Liver (tissue), 8 donors: ENCODE measurements at regions not wholly inside any gene's neighbourhood (a gene's known extent, or its start where the extent isn't known, plus 50 kb on each side); places are given as distances from the start of the nearest gene placed in this dataset.
"Not testable (repeated sequence)": the region's sequence is repeated elsewhere in the genome, so short reads cannot be mapped to it uniquely, and the experiment has no call there.

Source experiments
- DNase-seq: peaks from one replicate; pipeline ENCODE4 v3.0.0-alpha.2; 2017; ENCODE audit warnings: low spot score
- H3K27ac ChIP-seq, 2 donors: one replicate each; pipeline ENCODE4 v1.7.0; 2013; ENCODE audit warnings: inconsistent platforms in 2 of 2, low read length in 2 of 2, control low read depth in 1 of 2, low read depth in 1 of 2, mild to moderate bottlenecking in 1 of 2
- H3K27me3 ChIP-seq, 4 donors: one replicate each; pipeline versions ENCODE4 v1.6.1 to v1.7.0; 2013; ENCODE audit warnings: low read length in 3 of 4, inconsistent platforms in 1 of 4, mild to moderate bottlenecking in 1 of 4, moderate library complexity in 1 of 4; ENCODE audit not compliant: control insufficient read depth in 4 of 4, insufficient read depth in 4 of 4
- H3K36me3 ChIP-seq, 4 donors: one replicate each; pipeline versions ENCODE4 v1.6.1 to v1.7.0; 2013; ENCODE audit warnings: low read length in 3 of 4, mild to moderate bottlenecking in 3 of 4, low read depth in 1 of 4, moderate library complexity in 1 of 4; ENCODE audit not compliant: control insufficient read depth in 4 of 4, insufficient read depth in 3 of 4
- H3K4me1 ChIP-seq, 4 donors: one replicate each; pipeline versions ENCODE4 v1.6.1 to v1.7.0; 2013; ENCODE audit warnings: low read length in 3 of 4, mild to moderate bottlenecking in 3 of 4, moderate library complexity in 1 of 4; ENCODE audit not compliant: control insufficient read depth in 4 of 4, insufficient read depth in 4 of 4
- H3K4me3 ChIP-seq, 3 donors: one replicate each; pipeline versions ENCODE4 v1.6.1 to v1.7.0; 2013; ENCODE audit warnings: low read length in 3 of 3, control low read depth in 1 of 3, low read depth in 1 of 3, mild to moderate bottlenecking in 1 of 3
- H3K9ac ChIP-seq, 2 donors: one replicate each; pipeline ENCODE4 v1.7.0; 2013; ENCODE audit warnings: low read length in 2 of 2, mild to moderate bottlenecking in 2 of 2, moderate library complexity in 2 of 2, control low read depth in 1 of 2, low read depth in 1 of 2
- H3K9me3 ChIP-seq, 4 donors: one replicate each; pipeline versions ENCODE4 v1.6.1 to v1.7.0; 2013; ENCODE audit warnings: low read length in 3 of 4; ENCODE audit not compliant: control insufficient read depth in 4 of 4
- EGR1 ChIP-seq, 2 donors: IDR thresholded peaks; 2 replicates each; pipeline ENCODE4 v1.6.1; 2016 to 2018; ENCODE audit warnings: antibody characterized with exemption in 2 of 2, low read depth in 2 of 2
- GABPA ChIP-seq, 2 donors: IDR thresholded peaks in 1 of 2; conservative IDR thresholded peaks in 1 of 2; 2 replicates each; pipeline ENCODE4 v1.6.1; 2016; ENCODE audit warnings: antibody characterized with exemption in 2 of 2, mild to moderate bottlenecking in 1 of 2, moderate library complexity in 1 of 2
- HNF4G ChIP-seq: IDR thresholded peaks from 2 replicates; pipeline ENCODE4 v1.6.1; 2016; ENCODE audit warnings: antibody characterized with exemption
- JUND ChIP-seq, 2 donors: IDR thresholded peaks; 2 replicates each; pipeline ENCODE4 v1.6.1; 2016; ENCODE audit warnings: antibody characterized with exemption in 2 of 2
- NR2F2 ChIP-seq: IDR thresholded peaks from 2 replicates; pipeline ENCODE4 v1.6.1; 2016; ENCODE audit warnings: antibody characterized with exemption
- YY1 ChIP-seq: IDR thresholded peaks from 2 replicates; pipeline ENCODE4 v1.6.1; 2016; ENCODE audit warnings: antibody characterized with exemption, mild to moderate bottlenecking
- WGBS: extraction: QIAGEN DNeasy Blood & Tissue Kit; methylation state at CpG from one replicate; pipeline ENCODE4 v1.1.7; 2013; 5-methylcytosine and 5-hydroxymethylcytosine counted together
- TF ChIP-seq, protein P1 (sequence below): IDR thresholded peaks from 2 replicates; pipeline ENCODE4 v1.6.1; 2016; ENCODE audit warnings: antibody characterized with exemption
- TF ChIP-seq, protein P2 (sequence below): IDR thresholded peaks from 2 replicates; pipeline ENCODE4 v1.6.1; 2016; ENCODE audit warnings: antibody characterized with exemption, mild to moderate bottlenecking
- TF ChIP-seq, protein P3 (sequence below): IDR thresholded peaks from 2 replicates; pipeline ENCODE4 v1.6.1; 2016; ENCODE audit warnings: antibody characterized with exemption
- TF ChIP-seq, protein P4 (sequence below): fragments of 150-350 bp; IDR thresholded peaks from 2 replicates; pipeline ENCODE4 v1.5.1; 2017; ENCODE audit warnings: improper control_type of control experiment, low read depth, low read length; ENCODE audit not compliant: missing input control
- TF ChIP-seq, protein P5 (sequence below): IDR thresholded peaks from 2 replicates; pipeline ENCODE4 v1.6.1; 2016; ENCODE audit warnings: antibody characterized with exemption
- donor health status: healthy.
- donor health status: healthy.
- donor health status: healthy.
- donor health status: healthy.
- donor health status: healthy.

DNA sequence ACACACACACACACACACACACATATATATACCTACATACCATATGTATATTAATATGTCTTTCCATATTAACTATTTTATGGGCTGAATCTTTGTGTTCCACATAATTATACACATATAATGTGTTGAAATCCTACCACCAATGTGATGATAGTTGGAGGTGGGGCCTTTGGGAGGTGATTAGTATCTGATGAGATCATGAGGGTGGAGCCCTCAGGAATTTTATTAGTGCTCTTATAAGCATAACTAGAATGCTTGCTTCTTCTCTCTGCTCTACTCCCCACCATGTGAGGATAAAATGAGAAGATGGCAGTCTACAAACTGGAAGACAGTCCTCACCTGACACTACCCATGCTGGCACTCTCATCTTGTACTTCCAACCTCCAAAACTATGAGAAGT, 1193.5 kb upstream of the FLRT2 start:
- no peaks in the 10 kb centered on the region for H3K27me3 ChIP-seq
- TF ChIP-seq GABPA (IDR thresholded peaks at IDR 0.05 in 1 of 2, conservative IDR thresholded peaks at IDR 0.05 in 1 of 2) (no peak), HNF4G (no peak), YY1 (no peak), EGR1 (IDR thresholded peaks at IDR 0.05; ENCODE audit: low read depth in 2 of 2) (no peak), NR2F2 (no peak)
- TF ChIP-seq, protein P1, sequence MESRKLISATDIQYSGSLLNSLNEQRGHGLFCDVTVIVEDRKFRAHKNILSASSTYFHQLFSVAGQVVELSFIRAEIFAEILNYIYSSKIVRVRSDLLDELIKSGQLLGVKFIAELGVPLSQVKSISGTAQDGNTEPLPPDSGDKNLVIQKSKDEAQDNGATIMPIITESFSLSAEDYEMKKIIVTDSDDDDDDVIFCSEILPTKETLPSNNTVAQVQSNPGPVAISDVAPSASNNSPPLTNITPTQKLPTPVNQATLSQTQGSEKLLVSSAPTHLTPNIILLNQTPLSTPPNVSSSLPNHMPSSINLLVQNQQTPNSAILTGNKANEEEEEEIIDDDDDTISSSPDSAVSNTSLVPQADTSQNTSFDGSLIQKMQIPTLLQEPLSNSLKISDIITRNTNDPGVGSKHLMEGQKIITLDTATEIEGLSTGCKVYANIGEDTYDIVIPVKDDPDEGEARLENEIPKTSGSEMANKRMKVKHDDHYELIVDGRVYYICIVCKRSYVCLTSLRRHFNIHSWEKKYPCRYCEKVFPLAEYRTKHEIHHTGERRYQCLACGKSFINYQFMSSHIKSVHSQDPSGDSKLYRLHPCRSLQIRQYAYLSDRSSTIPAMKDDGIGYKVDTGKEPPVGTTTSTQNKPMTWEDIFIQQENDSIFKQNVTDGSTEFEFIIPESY: no peak
- TF ChIP-seq, protein P2, sequence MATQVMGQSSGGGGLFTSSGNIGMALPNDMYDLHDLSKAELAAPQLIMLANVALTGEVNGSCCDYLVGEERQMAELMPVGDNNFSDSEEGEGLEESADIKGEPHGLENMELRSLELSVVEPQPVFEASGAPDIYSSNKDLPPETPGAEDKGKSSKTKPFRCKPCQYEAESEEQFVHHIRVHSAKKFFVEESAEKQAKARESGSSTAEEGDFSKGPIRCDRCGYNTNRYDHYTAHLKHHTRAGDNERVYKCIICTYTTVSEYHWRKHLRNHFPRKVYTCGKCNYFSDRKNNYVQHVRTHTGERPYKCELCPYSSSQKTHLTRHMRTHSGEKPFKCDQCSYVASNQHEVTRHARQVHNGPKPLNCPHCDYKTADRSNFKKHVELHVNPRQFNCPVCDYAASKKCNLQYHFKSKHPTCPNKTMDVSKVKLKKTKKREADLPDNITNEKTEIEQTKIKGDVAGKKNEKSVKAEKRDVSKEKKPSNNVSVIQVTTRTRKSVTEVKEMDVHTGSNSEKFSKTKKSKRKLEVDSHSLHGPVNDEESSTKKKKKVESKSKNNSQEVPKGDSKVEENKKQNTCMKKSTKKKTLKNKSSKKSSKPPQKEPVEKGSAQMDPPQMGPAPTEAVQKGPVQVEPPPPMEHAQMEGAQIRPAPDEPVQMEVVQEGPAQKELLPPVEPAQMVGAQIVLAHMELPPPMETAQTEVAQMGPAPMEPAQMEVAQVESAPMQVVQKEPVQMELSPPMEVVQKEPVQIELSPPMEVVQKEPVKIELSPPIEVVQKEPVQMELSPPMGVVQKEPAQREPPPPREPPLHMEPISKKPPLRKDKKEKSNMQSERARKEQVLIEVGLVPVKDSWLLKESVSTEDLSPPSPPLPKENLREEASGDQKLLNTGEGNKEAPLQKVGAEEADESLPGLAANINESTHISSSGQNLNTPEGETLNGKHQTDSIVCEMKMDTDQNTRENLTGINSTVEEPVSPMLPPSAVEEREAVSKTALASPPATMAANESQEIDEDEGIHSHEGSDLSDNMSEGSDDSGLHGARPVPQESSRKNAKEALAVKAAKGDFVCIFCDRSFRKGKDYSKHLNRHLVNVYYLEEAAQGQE: no peak
- TF ChIP-seq, protein P3, sequence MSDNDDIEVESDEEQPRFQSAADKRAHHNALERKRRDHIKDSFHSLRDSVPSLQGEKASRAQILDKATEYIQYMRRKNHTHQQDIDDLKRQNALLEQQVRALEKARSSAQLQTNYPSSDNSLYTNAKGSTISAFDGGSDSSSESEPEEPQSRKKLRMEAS: no peak
- TF ChIP-seq, protein P4, sequence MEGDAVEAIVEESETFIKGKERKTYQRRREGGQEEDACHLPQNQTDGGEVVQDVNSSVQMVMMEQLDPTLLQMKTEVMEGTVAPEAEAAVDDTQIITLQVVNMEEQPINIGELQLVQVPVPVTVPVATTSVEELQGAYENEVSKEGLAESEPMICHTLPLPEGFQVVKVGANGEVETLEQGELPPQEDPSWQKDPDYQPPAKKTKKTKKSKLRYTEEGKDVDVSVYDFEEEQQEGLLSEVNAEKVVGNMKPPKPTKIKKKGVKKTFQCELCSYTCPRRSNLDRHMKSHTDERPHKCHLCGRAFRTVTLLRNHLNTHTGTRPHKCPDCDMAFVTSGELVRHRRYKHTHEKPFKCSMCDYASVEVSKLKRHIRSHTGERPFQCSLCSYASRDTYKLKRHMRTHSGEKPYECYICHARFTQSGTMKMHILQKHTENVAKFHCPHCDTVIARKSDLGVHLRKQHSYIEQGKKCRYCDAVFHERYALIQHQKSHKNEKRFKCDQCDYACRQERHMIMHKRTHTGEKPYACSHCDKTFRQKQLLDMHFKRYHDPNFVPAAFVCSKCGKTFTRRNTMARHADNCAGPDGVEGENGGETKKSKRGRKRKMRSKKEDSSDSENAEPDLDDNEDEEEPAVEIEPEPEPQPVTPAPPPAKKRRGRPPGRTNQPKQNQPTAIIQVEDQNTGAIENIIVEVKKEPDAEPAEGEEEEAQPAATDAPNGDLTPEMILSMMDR: no peak
- TF ChIP-seq, protein P5, sequence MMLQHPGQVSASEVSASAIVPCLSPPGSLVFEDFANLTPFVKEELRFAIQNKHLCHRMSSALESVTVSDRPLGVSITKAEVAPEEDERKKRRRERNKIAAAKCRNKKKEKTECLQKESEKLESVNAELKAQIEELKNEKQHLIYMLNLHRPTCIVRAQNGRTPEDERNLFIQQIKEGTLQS: no peak
- H3K9ac ChIP-seq: no peak overlapping the region
- H3K9me3 ChIP-seq: peaks cover 0 to 2% (median 0%) of the 10 kb centered on the region in 4 donors
- H3K4me3 ChIP-seq: no peak overlapping the region
- no peaks in the 10 kb centered on the region for H3K4me1 ChIP-seq
- DNase-seq: no peak
- H3K36me3 ChIP-seq: no peaks in the 10 kb centered on the region
- no peak overlapping the region for H3K27ac ChIP-seq

DNA sequence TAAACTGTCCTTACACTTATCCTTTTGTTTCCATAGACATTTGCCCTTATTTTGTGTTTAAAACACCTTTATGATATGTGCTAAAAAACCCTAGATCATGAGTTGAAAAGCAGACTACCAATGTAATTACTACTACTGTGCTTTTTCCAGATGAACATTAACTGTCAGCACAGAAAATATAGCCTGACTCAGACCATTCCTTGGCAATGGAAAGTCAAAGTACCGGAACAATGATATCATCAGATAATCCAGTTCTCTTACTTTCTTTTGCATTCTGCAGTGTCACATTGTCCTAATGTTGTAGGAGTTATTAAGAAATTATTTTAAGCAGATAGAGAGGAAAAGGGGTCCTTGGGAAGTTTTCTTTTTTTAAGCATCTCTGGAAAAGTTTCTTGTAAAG, 1189.0 kb upstream of the FLRT2 start:
- Histone ChIP-seq H3K4me3 (no peak overlapping the region), H3K9ac (no peak overlapping the region), H3K9me3 (peaks cover 0 to 3% (median under 1%) of the 10 kb centered on the region in 4 donors), H3K36me3 (no peaks in the 10 kb centered on the region), H3K4me1 (no peaks in the 10 kb centered on the region), H3K27ac (no peak overlapping the region), H3K27me3 (no peaks in the 10 kb centered on the region)
- TF ChIP-seq EGR1 (IDR thresholded peaks at IDR 0.05; ENCODE audit: low read depth in 2 of 2) (no peak), JUND (IDR thresholded peaks at IDR 0.05) (no peak)
- TF ChIP-seq, protein P4: no peak
- DNase-seq: no peak
- 84% methylated on average over 1 of the region's 1 CpG for WGBS

DNA sequence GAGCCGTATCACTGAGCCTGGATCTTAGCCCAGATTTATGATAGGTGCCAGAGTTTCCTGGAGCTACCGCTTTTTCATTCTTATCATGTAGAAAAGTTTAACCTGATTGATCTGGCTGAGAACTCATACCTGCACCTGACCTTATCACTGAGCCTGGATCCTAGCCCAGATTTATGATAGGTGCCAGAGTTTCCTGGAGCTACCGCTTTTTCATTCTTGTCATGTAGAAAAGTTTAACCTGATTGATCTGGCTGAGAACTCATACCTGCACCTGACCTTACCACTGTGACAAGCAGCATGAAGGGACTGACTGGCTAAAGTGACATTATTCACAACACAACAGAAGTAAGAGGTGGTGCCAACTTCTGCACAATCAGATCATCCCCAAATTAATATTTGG, 1188.1 kb upstream of the FLRT2 start:
- not testable (repeated sequence) for H3K9me3 ChIP-seq, H3K9ac ChIP-seq, H3K4me3 ChIP-seq, H3K27ac ChIP-seq, H3K4me1 ChIP-seq, DNase-seq, H3K36me3 ChIP-seq, H3K27me3 ChIP-seq
- WGBS: 77% methylated on average over 3 of the region's 3 CpGs
